ENCODE measurements at regions not wholly inside any gene's neighbourhood (a gene's known extent, or its start where the extent isn't known, plus 50 kb on each side); places are given as distances from the start of the nearest gene placed in this dataset.

GRCh38 chr1:5165762-5166161 is 511.4 kb downstream of the AJAP1 start:
- H3K4me1 Mint-ChIP-seq = peaks cover 3% of the 10 kb centered on the region; the same call in 1 of the 3 replicates
- H3K27ac Mint-ChIP-seq = no peak overlapping the region
- Histone ChIP-seq H3K4me3 (no peak overlapping the region), H3K27me3 (ENCODE audit: insufficient read depth) (no peaks in the 10 kb centered on the region), H3K27ac (ENCODE audit: low read depth) (no peak overlapping the region), H4K20me1 (replicated peaks; ENCODE audit: insufficient read depth) (no peaks in the 10 kb centered on the region), H3K4me1 (ENCODE audit: insufficient read depth) (no peaks in the 10 kb centered on the region), H3K36me3 (ENCODE audit: insufficient read depth) (peaks cover 3% of the 10 kb centered on the region; the same call in 1 of the 2 replicates), H3K4me2 (no peak overlapping the region), H2AFZ (no peak overlapping the region), H3K79me2 (replicated peaks; ENCODE audit: insufficient read depth) (no peaks in the 10 kb centered on the region), H3F3A (replicated peaks; ENCODE audit: low read depth) (no peaks in the 10 kb centered on the region), H3K9me2 (ENCODE audit: insufficient read depth) (no peaks in the 10 kb centered on the region)
- TF ChIP-seq EZH2phosphoT487 (IDR thresholded peaks at IDR 0.05; ENCODE audit: unreplicated experiment) (no peak), POLR2AphosphoS5 (IDR thresholded peaks at IDR 0.05; ENCODE audit: low read depth) (no peak)
- peaks cover 1% of the 10 kb centered on the region for H3K27me3 Mint-ChIP-seq (ENCODE audit: insufficient read depth, low read depth, poor library complexity)
- no peaks in the 10 kb centered on the region for H3K36me3 Mint-ChIP-seq (ENCODE audit: low read depth)
- peaks cover 13% of the 10 kb centered on the region for H3K9me3 Mint-ChIP-seq
- ATAC-seq = no peak
- no peak overlapping the region for H3K4me3 Mint-ChIP-seq
- no peak for DNase-seq (ENCODE audit: low spot score)

- no peaks in the 10 kb centered on the region for H4K20me1 ChIP-seq (replicated peaks; ENCODE audit: insufficient read depth)
- no peaks in the 10 kb centered on the region for H3K79me2 ChIP-seq (replicated peaks; ENCODE audit: insufficient read depth)
- Mint-ChIP-seq H3K27ac (no peak overlapping the region), H3K36me3 (ENCODE audit: low read depth) (no peaks in the 10 kb centered on the region), H3K27me3 (ENCODE audit: insufficient read depth, low read depth, poor library complexity) (peaks cover 5% of the 10 kb centered on the region), H3K4me1 (peaks cover 3% of the 10 kb centered on the region; the same call in 1 of the 3 replicates), H3K9me3 (peaks cover 14% of the 10 kb centered on the region), H3K4me3 (no peak overlapping the region)
- ATAC-seq (no peak), DNase-seq (ENCODE audit: low spot score) (no peak)
- no peak overlapping the region for H3K4me3 ChIP-seq
- peaks cover 3% of the 10 kb centered on the region; the same call in 1 of the 2 replicates for H3K36me3 ChIP-seq (ENCODE audit: insufficient read depth)
- no peaks in the 10 kb centered on the region for H3K4me1 ChIP-seq (ENCODE audit: insufficient read depth)
- no peak overlapping the region for H3K4me2 ChIP-seq
- no peaks in the 10 kb centered on the region for H3K27me3 ChIP-seq (ENCODE audit: insufficient read depth)
- H3K27ac ChIP-seq (ENCODE audit: low read depth) = no peak overlapping the region
- H3K9me2 ChIP-seq (ENCODE audit: insufficient read depth) = no peaks in the 10 kb centered on the region
- H3F3A ChIP-seq (replicated peaks; ENCODE audit: low read depth) = no peaks in the 10 kb centered on the region
- no peak overlapping the region for H2AFZ ChIP-seq
- TF ChIP-seq JUNB (IDR thresholded peaks at IDR 0.05; ENCODE audit: unreplicated experiment) (no peak), REST (IDR thresholded peaks at IDR 0.05; ENCODE audit: unreplicated experiment) (no peak), NANOG (IDR thresholded peaks at IDR 0.05; ENCODE audit: borderline replicate concordance) (no peak), POLR2AphosphoS5 (IDR thresholded peaks at IDR 0.05; ENCODE audit: low read depth) (no peak), ZNF114 (CRISPR knock-in tag; IDR thresholded peaks at IDR 0.05) (no peak), STAT1 (IDR thresholded peaks at IDR 0.05; ENCODE audit: unreplicated experiment) (no peak), EZH2 (IDR thresholded peaks at IDR 0.05; ENCODE audit: low read depth, unreplicated experiment) (no peak), EZH2phosphoT487 (IDR thresholded peaks at IDR 0.05; ENCODE audit: unreplicated experiment) (no peak), CREB1 (CRISPR knock-in tag; IDR thresholded peaks at IDR 0.05; ENCODE audit: low read depth) (no peak), ETS1 (IDR thresholded peaks at IDR 0.05) (no peak), CTCF (conservative IDR thresholded peaks at IDR 0.05; ENCODE audit: low read depth in 2 of 2) (no peak)
Measured at GRCh38 chr1:5164158-5164557, 509.7 kb downstream of the AJAP1 start.
